ENCODE measurements at regions not wholly inside any gene's neighbourhood (a gene's known extent, or its start where the extent isn't known, plus 50 kb on each side); places are given as distances from the start of the nearest gene placed in this dataset.
"Not testable (repeated sequence)": the region's sequence is repeated elsewhere in the genome, so short reads cannot be mapped to it uniquely, and the experiment has no call there.

DNA sequence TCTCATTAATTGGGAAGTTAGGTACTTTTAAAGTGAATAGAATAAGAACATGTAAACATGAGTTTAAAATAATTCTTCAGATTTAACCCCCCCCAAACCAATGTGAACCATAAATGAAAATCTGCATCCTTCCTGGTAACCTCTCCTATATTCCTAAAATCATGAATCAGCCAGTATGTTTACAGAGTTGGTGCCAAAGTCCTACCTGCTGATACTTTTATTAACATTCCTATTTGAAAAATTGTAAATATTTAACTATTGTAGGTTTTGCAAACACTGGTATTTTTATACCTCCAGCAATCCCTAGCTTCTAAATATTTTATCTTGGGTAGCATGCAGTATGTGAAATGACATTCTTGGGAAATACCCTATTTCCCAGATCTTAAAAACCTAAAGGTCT, 278.2 kb downstream of the RAB38 start:
- no peaks in the 10 kb centered on the region for H3K36me3 ChIP-seq (ENCODE audit: control insufficient read depth, insufficient read depth, low read length)
- H3K4me3 ChIP-seq (replicated peaks; ENCODE audit: low read depth, low read length): no peak overlapping the region
- no peaks in the 10 kb centered on the region for H3K27me3 ChIP-seq (replicated peaks; ENCODE audit: control insufficient read depth, insufficient read depth, low read length)
- TF ChIP-seq, protein P1, sequence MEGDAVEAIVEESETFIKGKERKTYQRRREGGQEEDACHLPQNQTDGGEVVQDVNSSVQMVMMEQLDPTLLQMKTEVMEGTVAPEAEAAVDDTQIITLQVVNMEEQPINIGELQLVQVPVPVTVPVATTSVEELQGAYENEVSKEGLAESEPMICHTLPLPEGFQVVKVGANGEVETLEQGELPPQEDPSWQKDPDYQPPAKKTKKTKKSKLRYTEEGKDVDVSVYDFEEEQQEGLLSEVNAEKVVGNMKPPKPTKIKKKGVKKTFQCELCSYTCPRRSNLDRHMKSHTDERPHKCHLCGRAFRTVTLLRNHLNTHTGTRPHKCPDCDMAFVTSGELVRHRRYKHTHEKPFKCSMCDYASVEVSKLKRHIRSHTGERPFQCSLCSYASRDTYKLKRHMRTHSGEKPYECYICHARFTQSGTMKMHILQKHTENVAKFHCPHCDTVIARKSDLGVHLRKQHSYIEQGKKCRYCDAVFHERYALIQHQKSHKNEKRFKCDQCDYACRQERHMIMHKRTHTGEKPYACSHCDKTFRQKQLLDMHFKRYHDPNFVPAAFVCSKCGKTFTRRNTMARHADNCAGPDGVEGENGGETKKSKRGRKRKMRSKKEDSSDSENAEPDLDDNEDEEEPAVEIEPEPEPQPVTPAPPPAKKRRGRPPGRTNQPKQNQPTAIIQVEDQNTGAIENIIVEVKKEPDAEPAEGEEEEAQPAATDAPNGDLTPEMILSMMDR (IDR thresholded peaks at IDR 0.05; ENCODE audit: insufficient read depth, low read length, poor library complexity, severe bottlenecking): no peak
- DNase-seq (ENCODE audit: extremely low read depth, insufficient read length): no peak

DNA sequence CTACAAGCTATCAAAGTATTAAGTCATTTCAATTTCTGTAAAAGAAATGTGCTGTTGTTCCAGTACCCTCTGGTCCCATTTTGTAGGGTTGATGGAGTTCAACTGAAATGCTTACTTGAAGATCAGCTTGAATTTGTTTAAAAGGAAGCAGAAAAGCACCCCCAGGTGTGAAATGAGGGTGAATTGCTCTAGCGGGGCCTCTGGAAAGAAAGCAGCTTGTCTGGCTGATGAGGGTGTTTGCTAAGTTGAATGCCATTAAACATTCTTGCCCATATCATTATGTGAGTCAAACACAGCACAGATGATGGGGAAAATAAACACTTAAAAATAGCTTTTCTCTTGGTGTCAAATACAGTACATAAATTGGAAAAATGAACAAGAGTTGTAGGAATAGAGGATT, 280.3 kb downstream of the RAB38 start:
- no peak for DNase-seq (ENCODE audit: extremely low read depth, insufficient read length)
- no peak overlapping the region for H3K4me3 ChIP-seq (replicated peaks; ENCODE audit: low read depth, low read length)
- no peaks in the 10 kb centered on the region for H3K36me3 ChIP-seq (ENCODE audit: control insufficient read depth, insufficient read depth, low read length)
- H3K27me3 ChIP-seq (replicated peaks; ENCODE audit: control insufficient read depth, insufficient read depth, low read length): no peaks in the 10 kb centered on the region
- TF ChIP-seq, protein P1 (IDR thresholded peaks at IDR 0.05; ENCODE audit: insufficient read depth, low read length, poor library complexity, severe bottlenecking): no peak

DNA sequence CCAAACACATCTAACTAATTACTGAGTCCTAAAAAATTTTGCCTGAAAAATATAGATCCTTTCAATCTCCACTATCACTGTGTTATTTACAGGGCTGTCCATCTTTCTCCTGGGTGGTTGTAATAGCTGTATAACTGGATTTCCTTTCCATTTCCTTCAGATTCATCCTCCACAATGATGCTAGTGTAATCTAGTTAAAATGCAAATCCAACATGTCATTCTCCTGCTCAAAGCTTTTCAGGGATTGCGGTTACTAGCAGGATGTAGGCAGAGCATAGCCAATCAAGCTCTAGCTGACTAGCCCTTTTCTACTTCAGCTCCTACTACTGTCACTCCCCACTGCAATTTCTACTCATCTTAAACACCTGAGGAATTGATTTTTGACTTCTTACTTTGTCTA, 283.0 kb downstream of the RAB38 start:
- Histone ChIP-seq H3K4me3 (replicated peaks; ENCODE audit: low read depth, low read length) (no peak overlapping the region), H3K27me3 (replicated peaks; ENCODE audit: control insufficient read depth, insufficient read depth, low read length) (no peaks in the 10 kb centered on the region), H3K36me3 (ENCODE audit: control insufficient read depth, insufficient read depth, low read length) (no peaks in the 10 kb centered on the region)
- DNase-seq (ENCODE audit: extremely low read depth, insufficient read length): no peak
- TF ChIP-seq, protein P1 (IDR thresholded peaks at IDR 0.05; ENCODE audit: insufficient read depth, low read length, poor library complexity, severe bottlenecking): no peak

DNA sequence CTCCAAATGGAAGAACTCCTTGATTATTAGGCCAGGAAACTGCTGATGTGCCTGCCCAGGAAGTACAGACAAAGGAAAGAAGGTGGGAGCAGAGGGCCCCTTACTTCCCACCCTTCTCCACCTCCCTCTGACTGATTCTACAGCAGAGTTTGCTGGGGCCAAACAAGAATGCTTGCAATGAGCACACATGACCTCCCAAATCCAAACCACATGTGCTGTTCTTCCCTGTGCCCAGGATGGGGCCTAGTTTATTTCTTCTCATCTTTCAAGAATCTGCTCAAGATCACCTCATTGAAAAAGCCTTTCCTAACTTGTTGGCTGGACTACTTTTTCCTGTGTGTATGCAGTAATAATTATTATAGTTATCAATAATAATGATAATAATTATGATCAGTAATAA, 286.1 kb downstream of the RAB38 start:
- no peak for DNase-seq (ENCODE audit: extremely low read depth, insufficient read length)
- Histone ChIP-seq H3K4me3 (replicated peaks; ENCODE audit: low read depth, low read length) (no peak overlapping the region), H3K27me3 (replicated peaks; ENCODE audit: control insufficient read depth, insufficient read depth, low read length) (no peaks in the 10 kb centered on the region; the same call in 1 of the 2 replicates), H3K36me3 (ENCODE audit: control insufficient read depth, insufficient read depth, low read length) (no peaks in the 10 kb centered on the region)
- TF ChIP-seq, protein P1 (IDR thresholded peaks at IDR 0.05; ENCODE audit: insufficient read depth, low read length, poor library complexity, severe bottlenecking): no peak

DNA sequence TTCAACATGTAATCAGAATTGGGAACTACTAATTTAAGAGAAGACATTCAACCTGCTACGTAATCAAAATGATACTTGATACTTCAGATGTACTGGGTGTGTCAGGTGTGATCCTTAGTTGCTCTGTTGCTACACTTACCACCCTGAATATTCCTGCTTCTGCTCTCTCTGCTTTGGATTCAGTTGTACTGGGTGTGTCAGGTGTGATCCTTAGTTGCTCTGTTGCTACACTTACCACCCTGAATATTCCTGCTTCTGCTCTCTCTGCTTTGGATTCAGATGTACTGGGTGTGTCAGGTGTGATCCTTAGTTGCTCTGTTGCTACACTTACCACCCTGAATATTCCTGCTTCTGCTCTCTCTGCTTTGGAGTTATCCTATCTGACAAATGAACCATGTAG, 290.2 kb downstream of the RAB38 start:
- not testable (repeated sequence) for H3K4me3 ChIP-seq (replicated peaks; ENCODE audit: low read depth, low read length); DNase-seq (ENCODE audit: extremely low read depth, insufficient read length); H3K36me3 ChIP-seq (ENCODE audit: control insufficient read depth, insufficient read depth, low read length); H3K27me3 ChIP-seq (replicated peaks; ENCODE audit: control insufficient read depth, insufficient read depth, low read length)

DNA sequence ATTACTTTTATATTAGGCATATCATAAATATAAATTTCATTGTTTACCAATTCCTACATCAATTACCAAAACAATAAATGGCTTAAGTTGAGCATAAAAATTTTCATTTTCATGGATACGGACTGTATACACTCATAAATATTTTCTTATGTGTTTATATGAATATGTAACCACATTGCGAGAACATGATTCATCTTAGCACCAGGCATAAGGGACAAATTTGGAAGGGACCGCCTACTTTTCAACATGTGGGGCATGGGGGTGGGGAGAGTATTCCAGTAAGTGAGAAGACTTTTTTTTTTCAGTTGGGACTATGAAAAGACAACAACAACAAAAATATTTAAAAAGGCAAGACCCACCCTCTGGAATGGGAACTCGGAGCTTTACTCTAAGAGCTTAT, 296.1 kb downstream of the RAB38 start:
- no peak for DNase-seq (ENCODE audit: extremely low read depth, insufficient read length)

More for the DNA sequence above, 296.1 kb downstream of the RAB38 start:
- no peaks in the 10 kb centered on the region for H3K36me3 ChIP-seq (ENCODE audit: control insufficient read depth, insufficient read depth, low read length)
- no peak overlapping the region for H3K4me3 ChIP-seq (replicated peaks; ENCODE audit: low read depth, low read length)
- TF ChIP-seq, protein P1 (IDR thresholded peaks at IDR 0.05; ENCODE audit: insufficient read depth, low read length, poor library complexity, severe bottlenecking): no peak
- H3K27me3 ChIP-seq (replicated peaks; ENCODE audit: control insufficient read depth, insufficient read depth, low read length): no peaks in the 10 kb centered on the region
